ENCODE measurements at regions not wholly inside any gene's neighbourhood (a gene's known extent, or its start where the extent isn't known, plus 50 kb on each side); places are given as distances from the start of the nearest gene placed in this dataset.

GRCh38 chr20:43294031-43294430 lies 104.3 kb upstream of the PTPRT start:
- H3K4me3 ChIP-seq: no peak overlapping the region
- no peaks in the 10 kb centered on the region for H3K27me3 ChIP-seq
- no peaks in the 10 kb centered on the region for H3K9me3 ChIP-seq
- DNase-seq: no peak
- no peaks in the 10 kb centered on the region for H3K36me3 ChIP-seq

GRCh38 chr20:43293068-43293786 lies 103.5 kb upstream of the PTPRT start:
- no peak overlapping the region for H3K4me3 ChIP-seq
- H3K36me3 ChIP-seq: no peaks in the 10 kb centered on the region
- no peaks in the 10 kb centered on the region for H3K9me3 ChIP-seq
- H3K27me3 ChIP-seq: no peaks in the 10 kb centered on the region
- no peak for DNase-seq

- no peaks in the 10 kb centered on the region for H3K36me3 ChIP-seq
- no peak for DNase-seq
- H3K4me3 ChIP-seq: no peak overlapping the region
- H3K27me3 ChIP-seq: no peaks in the 10 kb centered on the region
- H3K9me3 ChIP-seq: no peaks in the 10 kb centered on the region
These were observed 102.5 kb upstream of the PTPRT start for GRCh38 chr20:43292222-43292621.

- Histone ChIP-seq H3K9me3 (no peaks in the 10 kb centered on the region), H3K4me3 (no peak overlapping the region), H3K36me3 (no peaks in the 10 kb centered on the region), H3K27me3 (no peaks in the 10 kb centered on the region)
- DNase-seq: no peak
These were observed 97.9 kb upstream of the PTPRT start for GRCh38 chr20:43287637-43288036.

GRCh38 chr20:43285170-43285569 lies 95.5 kb upstream of the PTPRT start:
- Histone ChIP-seq H3K9me3 (no peaks in the 10 kb centered on the region), H3K27me3 (no peaks in the 10 kb centered on the region), H3K4me3 (no peak overlapping the region), H3K36me3 (no peaks in the 10 kb centered on the region)
- no peak for DNase-seq

GRCh38 chr20:43284486-43284885 lies 94.8 kb upstream of the PTPRT start:
- H3K4me3 ChIP-seq: no peak overlapping the region
- H3K9me3 ChIP-seq: no peaks in the 10 kb centered on the region
- no peak for DNase-seq
- no peaks in the 10 kb centered on the region for H3K27me3 ChIP-seq
- H3K36me3 ChIP-seq: no peaks in the 10 kb centered on the region

GRCh38 chr20:43283126-43283525 lies 93.4 kb upstream of the PTPRT start:
- Histone ChIP-seq H3K4me3 (no peak overlapping the region), H3K9me3 (no peaks in the 10 kb centered on the region), H3K36me3 (no peaks in the 10 kb centered on the region), H3K27me3 (no peaks in the 10 kb centered on the region)
- no peak for DNase-seq

- no peak for DNase-seq
- Histone ChIP-seq H3K9me3 (no peaks in the 10 kb centered on the region), H3K4me3 (no peak overlapping the region), H3K27me3 (no peaks in the 10 kb centered on the region; the same call in 1 of the 2 replicates), H3K36me3 (no peaks in the 10 kb centered on the region)
These were observed 82.3 kb upstream of the PTPRT start for GRCh38 chr20:43271980-43272379.

GRCh38 chr20:43265449-43265848 lies 75.7 kb upstream of the PTPRT start:
- no peaks in the 10 kb centered on the region for H3K36me3 ChIP-seq
- no peaks in the 10 kb centered on the region for H3K9me3 ChIP-seq
- DNase-seq: no peak
- H3K4me3 ChIP-seq: no peak overlapping the region
- no peaks in the 10 kb centered on the region for H3K27me3 ChIP-seq

GRCh38 chr20:43263226-43263625 lies 73.5 kb upstream of the PTPRT start:
- no peak for DNase-seq
- no peaks in the 10 kb centered on the region for H3K27me3 ChIP-seq

GRCh38 chr20:43262341-43262740 lies 72.6 kb upstream of the PTPRT start:
- no peak for DNase-seq
- Histone ChIP-seq H3K27me3 (no peaks in the 10 kb centered on the region), H3K9me3 (no peaks in the 10 kb centered on the region), H3K4me3 (no peak overlapping the region), H3K36me3 (no peaks in the 10 kb centered on the region)

More at GRCh38 chr20:43263226-43263625, 73.5 kb upstream of the PTPRT start:
- Histone ChIP-seq H3K9me3 (no peaks in the 10 kb centered on the region), H3K36me3 (no peaks in the 10 kb centered on the region), H3K4me3 (no peak overlapping the region)

- no peak overlapping the region for H3K4me3 ChIP-seq
- DNase-seq: no peak
- H3K27me3 ChIP-seq: no peaks in the 10 kb centered on the region
- no peaks in the 10 kb centered on the region for H3K9me3 ChIP-seq
- no peaks in the 10 kb centered on the region for H3K36me3 ChIP-seq
These were observed 66.2 kb upstream of the PTPRT start for GRCh38 chr20:43255877-43256276.

- Histone ChIP-seq H3K27me3 (no peaks in the 10 kb centered on the region), H3K9me3 (no peaks in the 10 kb centered on the region)
These were observed 63.1 kb upstream of the PTPRT start for GRCh38 chr20:43252761-43253160.

GRCh38 chr20:43248341-43248740 lies 58.6 kb upstream of the PTPRT start:
- no peak for DNase-seq
- no peaks in the 10 kb centered on the region for H3K9me3 ChIP-seq
- no peaks in the 10 kb centered on the region for H3K36me3 ChIP-seq
- H3K27me3 ChIP-seq: no peaks in the 10 kb centered on the region
- no peak overlapping the region for H3K4me3 ChIP-seq

More at GRCh38 chr20:43252761-43253160, 63.1 kb upstream of the PTPRT start:
- peak; percentile 19 for DNase-seq
- Histone ChIP-seq H3K4me3 (no peak overlapping the region), H3K36me3 (no peaks in the 10 kb centered on the region)

- Histone ChIP-seq H3K4me3 (no peak overlapping the region), H3K36me3 (no peaks in the 10 kb centered on the region), H3K9me3 (no peaks in the 10 kb centered on the region), H3K27me3 (no peaks in the 10 kb centered on the region)
- DNase-seq: no peak
These were observed 57.7 kb upstream of the PTPRT start for GRCh38 chr20:43247361-43247760.

- Histone ChIP-seq H3K4me3 (no peak overlapping the region), H3K36me3 (no peaks in the 10 kb centered on the region), H3K9me3 (no peaks in the 10 kb centered on the region), H3K27me3 (peaks cover 14% of the 10 kb centered on the region)
- no peak for DNase-seq
These were observed 54.9 kb upstream of the PTPRT start for GRCh38 chr20:43244647-43245046.

- DNase-seq: peak; percentile 31
- H3K36me3 ChIP-seq: no peaks in the 10 kb centered on the region
- no peaks in the 10 kb centered on the region for H3K9me3 ChIP-seq
- no peak overlapping the region for H3K4me3 ChIP-seq
- H3K27me3 ChIP-seq: peaks cover 14% of the 10 kb centered on the region
These were observed 54.1 kb upstream of the PTPRT start for GRCh38 chr20:43243672-43244269.

- Histone ChIP-seq H3K9me3 (no peaks in the 10 kb centered on the region), H3K4me3 (no peak overlapping the region), H3K27me3 (peaks cover 16% of the 10 kb centered on the region), H3K36me3 (no peaks in the 10 kb centered on the region)
- DNase-seq: no peak
These were observed 51.5 kb upstream of the PTPRT start for GRCh38 chr20:43241057-43241702.
